AG04450 (cell line): ENCODE measurements at regions not wholly inside any gene's neighbourhood (a gene's known extent, or its start where the extent isn't known, plus 50 kb on each side); places are given as distances from the start of the nearest gene placed in this dataset.

Experiments
- CTCF ChIA-PET: fragments of 300-600, 350-600 bp; formaldehyde crosslinking; extraction: SDS; loops from one replicate; lab custom pipeline; 2022; ENCODE audit warnings: antibody characterized with exemption, inconsistent platforms; lab: Charles Lee
- POLR2A ChIA-PET: fragments of 350-600 bp; formaldehyde crosslinking; extraction: SDS; loops from one replicate; lab custom pipeline; 2021; ENCODE audit warnings: antibody characterized with exemption, inconsistent platforms; lab: Yijun Ruan, JAX
- DNase-seq: peaks from one replicate; pipeline ENCODE4 v3.0.0-alpha.2; 2011; ENCODE audit warnings: low read depth, low spot score
- H3K27ac ChIP-seq: one replicate; pipeline ENCODE4 v1.5.1; 2012; ENCODE audit warnings: low read depth, low read length, control low read depth
- H3K27me3 ChIP-seq: one replicate; pipeline ENCODE4 v1.6.0; 2012; ENCODE audit warnings: low read length; ENCODE audit not compliant: control insufficient read depth, insufficient read depth
- H3K4me3 ChIP-seq: 2 replicates; pipeline ENCODE4 v1.5.1; 2011; ENCODE audit warnings: mild to moderate bottlenecking, low read depth, low read length, control low read depth
- H3K9me3 ChIP-seq: 2 replicates; pipeline ENCODE4 v1.5.1; 2012; ENCODE audit warnings: low read length; ENCODE audit not compliant: control insufficient read depth, insufficient read depth
- CTCF ChIP-seq: IDR thresholded peaks from 2 replicates; pipeline ENCODE4 v1.5.1; 2011; ENCODE audit warnings: low read depth, low read length, control low read depth, inconsistent platforms

DNA sequence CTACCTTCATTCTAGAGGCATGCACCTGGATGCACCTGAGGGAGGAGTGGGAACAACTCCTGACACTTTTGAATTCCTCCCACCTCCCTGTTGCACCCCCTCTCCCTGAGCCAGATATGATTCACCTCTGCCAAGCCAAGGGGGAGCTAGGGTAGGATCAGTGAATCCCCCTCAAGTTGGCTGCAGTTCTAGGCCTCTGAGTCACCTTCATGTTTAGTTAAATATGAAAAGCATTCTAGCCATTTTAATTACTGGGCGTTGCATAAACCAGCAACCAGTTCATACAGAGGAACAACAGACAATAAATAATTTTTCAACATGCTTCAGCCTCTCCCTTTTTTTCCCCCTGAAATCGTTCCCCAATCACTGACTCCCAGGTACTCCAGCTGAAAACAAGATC is 1440.2 kb downstream of the ADGRL3 start:
- CTCF ChIA-PET, result no interaction called here
- no peak for TF ChIP-seq CTCF
- DNase-seq, result no peak
- no peak overlapping the region for H3K4me3 ChIP-seq
- POLR2A ChIA-PET, result no interaction called here
- H3K9me3 ChIP-seq, result no peaks in the 10 kb centered on the region
- no peaks in the 10 kb centered on the region for H3K27me3 ChIP-seq
- no peak overlapping the region for H3K27ac ChIP-seq

DNA sequence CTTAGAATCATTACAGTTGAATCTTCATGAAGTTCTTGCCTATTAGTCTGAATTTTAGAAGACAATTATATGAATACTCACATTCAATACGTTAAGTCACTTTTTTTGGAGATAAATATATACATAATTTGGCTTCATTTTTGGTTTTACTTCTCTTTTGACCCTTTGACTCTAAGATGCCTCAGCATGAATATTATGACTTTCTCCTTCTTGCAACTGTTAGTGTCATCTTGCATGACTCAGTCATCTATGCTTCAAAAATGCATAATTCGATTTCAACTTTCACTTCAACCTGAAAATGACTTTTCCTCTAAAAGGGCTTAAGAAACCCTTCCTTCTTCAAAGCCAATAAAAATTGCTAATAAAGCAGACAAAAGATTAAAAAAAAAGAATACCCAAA is 1427.5 kb downstream of the ADGRL3 start:
- ChIA-PET POLR2A (no interaction called here), CTCF (no interaction called here)
- Histone ChIP-seq H3K27ac (no peak overlapping the region), H3K9me3 (no peaks in the 10 kb centered on the region), H3K27me3 (no peaks in the 10 kb centered on the region), H3K4me3 (no peak overlapping the region)
- no peak for DNase-seq
- TF ChIP-seq CTCF, result no peak

DNA sequence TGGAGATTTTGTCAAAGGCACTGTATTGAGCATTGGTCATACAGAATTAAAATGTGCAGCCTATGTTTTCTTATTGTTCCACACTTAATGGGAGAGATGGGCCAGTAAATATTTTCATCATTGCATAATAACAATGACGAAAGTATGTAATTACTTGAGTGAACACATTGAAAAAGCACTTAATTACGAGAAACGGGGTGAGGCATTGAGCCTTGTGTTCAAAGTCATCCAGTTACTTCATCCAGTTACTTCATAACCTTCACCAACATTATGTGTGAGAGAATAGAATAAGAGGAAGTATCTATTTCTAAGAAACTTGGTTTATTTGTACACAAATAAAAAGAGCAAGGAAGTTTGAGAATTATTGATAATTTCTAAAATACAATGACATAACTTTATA is 1427.0 kb downstream of the ADGRL3 start:
- Histone ChIP-seq H3K4me3 (no peak overlapping the region), H3K27ac (no peak overlapping the region), H3K9me3 (no peaks in the 10 kb centered on the region), H3K27me3 (no peaks in the 10 kb centered on the region)
- CTCF ChIA-PET, result no interaction called here
- POLR2A ChIA-PET, result no interaction called here
- DNase-seq, result no peak
- TF ChIP-seq CTCF, result no peak

DNA sequence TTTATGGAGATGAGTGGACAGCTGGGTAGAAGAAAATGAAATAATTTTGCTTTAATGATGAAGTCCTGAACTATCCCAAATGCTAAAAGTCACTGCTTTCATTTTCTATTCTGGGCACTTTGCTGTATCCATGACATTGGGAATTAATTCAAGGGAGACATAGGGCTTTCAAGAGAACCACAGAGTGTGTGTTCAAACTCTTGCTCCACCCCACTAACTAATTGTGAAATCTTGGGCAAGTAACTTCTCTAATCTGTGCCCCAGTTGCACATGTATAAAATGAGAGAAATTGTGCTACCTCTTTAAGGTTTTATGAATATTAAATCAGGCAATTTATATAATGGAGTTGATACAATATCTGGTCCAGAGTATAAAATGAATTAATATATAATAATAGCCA is 1422.0 kb downstream of the ADGRL3 start:
- Histone ChIP-seq H3K4me3 (no peak overlapping the region), H3K9me3 (no peaks in the 10 kb centered on the region), H3K27ac (no peak overlapping the region), H3K27me3 (no peaks in the 10 kb centered on the region)
- no peak for TF ChIP-seq CTCF
- ChIA-PET POLR2A (no interaction called here), CTCF (no interaction called here)
- DNase-seq, result no peak

DNA sequence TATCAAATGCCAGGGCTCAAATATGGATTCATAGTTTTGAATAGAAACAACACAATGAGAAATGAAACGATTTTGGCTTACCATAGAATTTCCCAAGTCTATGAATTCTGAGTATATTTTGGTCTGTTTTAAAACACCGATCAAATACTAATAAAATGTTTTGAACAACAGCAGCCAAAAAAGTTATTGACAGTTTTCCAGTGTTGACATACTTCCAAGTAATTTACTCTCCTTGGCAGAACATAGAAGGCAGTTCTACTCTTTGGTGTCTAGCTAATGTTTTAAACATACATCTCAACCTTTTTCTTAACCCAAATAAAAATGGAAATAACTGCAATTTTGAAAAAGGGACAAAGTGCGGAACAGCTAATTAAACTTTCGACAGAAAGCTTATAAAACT is 1419.8 kb downstream of the ADGRL3 start:
- Histone ChIP-seq H3K4me3 (no peak overlapping the region), H3K27me3 (no peaks in the 10 kb centered on the region), H3K27ac (no peak overlapping the region), H3K9me3 (peaks cover 4% of the 10 kb centered on the region)
- POLR2A ChIA-PET, result no interaction called here
- no peak for TF ChIP-seq CTCF
- no peak for DNase-seq
- CTCF ChIA-PET, result no interaction called here
